CD4-positive, alpha-beta T cell treated with Interleukin-21 for 1 hour (primary cell): ENCODE measurements at regions not wholly inside any gene's neighbourhood (a gene's known extent, or its start where the extent isn't known, plus 50 kb on each side); places are given as distances from the start of the nearest gene placed in this dataset.
A peak's percentile ranks its signal among the peaks of the same experiment; 100 is the strongest.
"Not testable (repeated sequence)": the region's sequence is repeated elsewhere in the genome, so short reads cannot be mapped to it uniquely, and the experiment has no call there.

Experiments
- DNase-seq: peaks from one replicate; pipeline ENCODE4 v3.0.0-alpha.2; 2020

- DNase-seq: peak; percentile 71
Observed at GRCh38 chr17:45592433-45592923, 102.0 kb upstream of the PLEKHM1 start.

- DNase-seq: not testable (repeated sequence)
Observed at GRCh38 chr17:45596347-45596746, 105.8 kb upstream of the PLEKHM1 start.

- peak; percentile 45 for DNase-seq
Observed at GRCh38 chr17:45600052-45601012, 109.8 kb upstream of the PLEKHM1 start.

GRCh38 chr17:45601013-45601412 is 110.5 kb upstream of the PLEKHM1 start:
- DNase-seq: not testable (repeated sequence)

- not testable (repeated sequence) for DNase-seq
Observed at GRCh38 chr17:45601605-45602539, 111.4 kb upstream of the PLEKHM1 start.

- not testable (repeated sequence) for DNase-seq
Observed at GRCh38 chr17:45605751-45606150, 115.2 kb upstream of the PLEKHM1 start.

GRCh38 chr17:45619984-45620405 is 129.5 kb upstream of the PLEKHM1 start:
- DNase-seq: peak; percentile 85

GRCh38 chr17:45620468-45620867 is 129.9 kb upstream of the PLEKHM1 start:
- peak; percentile 4 for DNase-seq

- DNase-seq: not testable (repeated sequence)
Observed at GRCh38 chr17:45621087-45621486, 130.6 kb upstream of the PLEKHM1 start.

- not testable (repeated sequence) for DNase-seq
Observed at GRCh38 chr17:45622295-45622694, 131.8 kb upstream of the PLEKHM1 start.

GRCh38 chr17:45628019-45628418 is 137.5 kb upstream of the PLEKHM1 start:
- DNase-seq: no peak

- DNase-seq: no peak
Observed at GRCh38 chr17:45631941-45632340, 141.4 kb upstream of the PLEKHM1 start.

- DNase-seq: no peak
Observed at GRCh38 chr17:45639297-45639849, 144.7 kb upstream of the CRHR1 start.

- DNase-seq: peak; percentile 73
Observed at GRCh38 chr17:45640141-45640850, 143.8 kb upstream of the CRHR1 start.

GRCh38 chr17:45641541-45641940 is 142.6 kb upstream of the CRHR1 start:
- no peak for DNase-seq

GRCh38 chr17:45643591-45643990 is 140.5 kb upstream of the CRHR1 start:
- DNase-seq: no peak

- not testable (repeated sequence) for DNase-seq
Observed at GRCh38 chr17:45644637-45645036, 139.5 kb upstream of the CRHR1 start.

- DNase-seq: no peak
Observed at GRCh38 chr17:45645330-45645729, 138.8 kb upstream of the CRHR1 start.

GRCh38 chr17:45646288-45646988 is 137.7 kb upstream of the CRHR1 start:
- no peak for DNase-seq

- no peak for DNase-seq
Observed at GRCh38 chr17:45648642-45649041, 135.5 kb upstream of the CRHR1 start.

GRCh38 chr17:45649796-45650195 is 134.3 kb upstream of the CRHR1 start:
- no peak for DNase-seq
